Spleen (tissue), 11 donors: ENCODE measurements at regions not wholly inside any gene's neighbourhood (a gene's known extent, or its start where the extent isn't known, plus 50 kb on each side); places are given as distances from the start of the nearest gene placed in this dataset.

Experiments used
- DNase-seq: peaks from one replicate; pipeline ENCODE4 v3.0.0-alpha.2; 2020
- H3K27ac ChIP-seq, 8 donors: fragments of 200-600 bp; sonication (generic) in 7 of 8; 1 replicate in 4 of 8; 2 replicates in 4 of 8; pipeline versions ENCODE4 v1.5.0 to v1.8.0; 2016 to 2021; ENCODE audit warnings: inconsistent platforms in 4 of 8, mild to moderate bottlenecking in 4 of 8, moderate library complexity in 1 of 8
- H3K27me3 ChIP-seq, 7 donors: fragments of 200-600 bp; sonication (generic) in 6 of 7; replicated peaks in 1 of 7; 1 replicate in 4 of 7; 2 replicates in 3 of 7; pipeline versions ENCODE4 v1.5.0 to v1.8.0; 2016 to 2021; ENCODE audit warnings: inconsistent platforms in 3 of 7, mild to moderate bottlenecking in 1 of 7
- H3K36me3 ChIP-seq, 6 donors: fragments of 200-600 bp; sonication (generic) in 5 of 6; 1 replicate in 4 of 6; 2 replicates in 2 of 6; pipeline versions ENCODE4 v1.5.0 to v1.8.0; 2016 to 2021; ENCODE audit warnings: inconsistent platforms in 2 of 6
- H3K4me1 ChIP-seq, 6 donors: fragments of 200-600 bp; sonication (generic) in 5 of 6; 1 replicate in 3 of 6; 2 replicates in 3 of 6; pipeline versions ENCODE4 v1.5.0 to v1.8.0; 2016 to 2021; ENCODE audit warnings: inconsistent platforms in 3 of 6
- H3K4me3 ChIP-seq, 8 donors: fragments of 200-600 bp; sonication (generic) in 7 of 8; 1 replicate in 4 of 8; 2 replicates in 4 of 8; pipeline versions ENCODE4 v1.5.0 to v1.8.0; 2016 to 2021; ENCODE audit warnings: inconsistent platforms in 4 of 8, mild to moderate bottlenecking in 4 of 8, moderate library complexity in 2 of 8
- H3K9me3 ChIP-seq, 8 donors: fragments of 200-600 bp; sonication (generic) in 7 of 8; 1 replicate in 4 of 8; 2 replicates in 4 of 8; pipeline versions ENCODE4 v1.5.0 to v1.8.0; 2016 to 2021; ENCODE audit warnings: inconsistent platforms in 4 of 8
- POLR2A ChIP-seq, 3 donors: fragments of 450-650 bp; IDR thresholded peaks; one replicate each; pipeline ENCODE4 v1.5.1; 2017; ENCODE audit warnings: antibody characterized with exemption in 3 of 3, mild to moderate bottlenecking in 1 of 3
- POLR2AphosphoS5 ChIP-seq, 3 donors: sonication (generic); formaldehyde crosslinking; IDR thresholded peaks; one replicate each; pipeline ENCODE4 v1.5.1; 2017; ENCODE audit warnings: antibody characterized with exemption in 3 of 3
- WGBS, 5 donors: extraction: QIAGEN DNeasy Blood & Tissue Kit in 3 of 5; methylation state at CpG; one replicate each; pipeline versions ENCODE4 v1.1.5 to v1.1.7; 2013 to 2018; 5-methylcytosine and 5-hydroxymethylcytosine counted together
- intact Hi-C: fragments of 100-400 bp; cut with DNase I; formaldehyde crosslinking; loops from one replicate; pipeline ENCODE4 v1.15.0; 2023; ENCODE audit warnings: low total_unique reads
- TF ChIP-seq, protein P1 (sequence below), 11 experiments: fragments of 200-600 bp in 7 of 11; fragments of 450-650 bp in 4 of 11; sonication (generic) in 4 of 11; IDR thresholded peaks in 8 of 11; conservative IDR thresholded peaks in 3 of 11; 1 replicate in 7 of 11; 2 replicates in 4 of 11; pipeline versions ENCODE4 v1.4.0 to v1.8.0; 2016 to 2021; ENCODE audit warnings: antibody characterized with exemption in 11 of 11, inconsistent platforms in 4 of 11, mild to moderate bottlenecking in 1 of 11
- donor health status: healthy with polysubstance abuse.
- donor health status: DM: no; HTN: no; CAD: no; lungs with moderate emphysema.
- donor health status: DM: no; HTN: no; CAD: no.
- donor health status: Bipolar disorder and iron deficiency.
- donor health status: healthy.
- donor health status: DM: no; HTN: no; CAD: no.
- donor health status: DM: yes; HTN: yes; CAD: no.

DNA sequence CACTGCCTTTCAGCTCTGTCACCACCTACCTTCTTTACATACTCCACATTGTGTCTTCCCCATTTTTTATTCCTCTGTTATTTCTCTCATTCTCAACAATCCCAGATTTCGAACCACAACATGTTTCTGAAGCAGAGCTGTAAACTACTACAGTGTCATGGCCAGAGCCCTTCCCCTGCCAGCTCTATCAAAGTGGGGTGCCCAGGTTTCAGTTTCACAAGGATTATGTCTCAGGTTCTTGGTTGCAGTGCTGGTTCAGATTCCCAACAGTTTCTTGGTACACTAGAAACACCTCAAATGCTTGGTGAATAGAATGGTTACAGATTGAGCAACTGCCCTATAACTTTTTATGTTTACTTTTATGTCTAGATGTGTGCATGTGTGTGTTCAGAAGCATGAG is 172.7 kb upstream of the MTNR1B start:
- no peak overlapping the region for H3K4me3 ChIP-seq
- intact Hi-C loops: no loop called here
- DNase-seq: no peak
- H3K27me3 ChIP-seq: no peaks in the 10 kb centered on the region
- H3K27ac ChIP-seq: no peak overlapping the region
- no peaks in the 10 kb centered on the region for H3K36me3 ChIP-seq
- peaks cover 0 to 8% (median 0%) of the 10 kb centered on the region in 8 donors for H3K9me3 ChIP-seq
- no peaks in the 10 kb centered on the region for H3K4me1 ChIP-seq
- 76 to 85% (median 78%) methylated on average over 1 of the region's 1 CpG for WGBS, 5 donors
- TF ChIP-seq POLR2AphosphoS5 (IDR thresholded peaks at IDR 0.05): no peak
- TF ChIP-seq POLR2A (IDR thresholded peaks at IDR 0.05): no peak
- TF ChIP-seq, protein P1, sequence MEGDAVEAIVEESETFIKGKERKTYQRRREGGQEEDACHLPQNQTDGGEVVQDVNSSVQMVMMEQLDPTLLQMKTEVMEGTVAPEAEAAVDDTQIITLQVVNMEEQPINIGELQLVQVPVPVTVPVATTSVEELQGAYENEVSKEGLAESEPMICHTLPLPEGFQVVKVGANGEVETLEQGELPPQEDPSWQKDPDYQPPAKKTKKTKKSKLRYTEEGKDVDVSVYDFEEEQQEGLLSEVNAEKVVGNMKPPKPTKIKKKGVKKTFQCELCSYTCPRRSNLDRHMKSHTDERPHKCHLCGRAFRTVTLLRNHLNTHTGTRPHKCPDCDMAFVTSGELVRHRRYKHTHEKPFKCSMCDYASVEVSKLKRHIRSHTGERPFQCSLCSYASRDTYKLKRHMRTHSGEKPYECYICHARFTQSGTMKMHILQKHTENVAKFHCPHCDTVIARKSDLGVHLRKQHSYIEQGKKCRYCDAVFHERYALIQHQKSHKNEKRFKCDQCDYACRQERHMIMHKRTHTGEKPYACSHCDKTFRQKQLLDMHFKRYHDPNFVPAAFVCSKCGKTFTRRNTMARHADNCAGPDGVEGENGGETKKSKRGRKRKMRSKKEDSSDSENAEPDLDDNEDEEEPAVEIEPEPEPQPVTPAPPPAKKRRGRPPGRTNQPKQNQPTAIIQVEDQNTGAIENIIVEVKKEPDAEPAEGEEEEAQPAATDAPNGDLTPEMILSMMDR (IDR thresholded peaks at IDR 0.05 in 8 of 11, conservative IDR thresholded peaks at IDR 0.05 in 3 of 11): no peak

DNA sequence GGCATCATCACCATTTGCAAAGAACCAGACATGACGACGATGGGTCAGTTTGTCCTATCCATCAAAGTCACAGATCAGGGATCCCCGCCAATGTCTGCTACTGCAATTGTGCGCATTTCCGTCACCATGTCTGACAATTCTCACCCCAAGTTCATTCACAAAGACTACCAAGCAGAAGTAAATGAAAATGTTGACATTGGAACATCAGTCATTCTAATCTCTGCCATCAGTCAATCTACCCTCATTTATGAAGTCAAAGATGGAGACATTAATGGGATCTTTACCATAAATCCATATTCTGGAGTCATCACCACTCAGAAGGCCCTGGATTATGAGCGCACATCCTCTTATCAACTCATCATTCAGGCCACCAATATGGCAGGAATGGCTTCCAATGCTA is 171.6 kb upstream of the MTNR1B start:
- TF ChIP-seq, protein P1 (IDR thresholded peaks at IDR 0.05 in 8 of 11, conservative IDR thresholded peaks at IDR 0.05 in 3 of 11): no peak
- TF ChIP-seq POLR2AphosphoS5 (IDR thresholded peaks at IDR 0.05) (no peak), POLR2A (IDR thresholded peaks at IDR 0.05) (no peak)
- H3K4me3 ChIP-seq: no peak overlapping the region
- intact Hi-C loops: no loop called here
- WGBS, 5 donors: 92 to 97% (median 96%) methylated on average over 6 of the region's 6 CpGs
- no peak for DNase-seq
- H3K9me3 ChIP-seq: peaks cover 0 to 8% (median 0%) of the 10 kb centered on the region in 8 donors
- H3K4me1 ChIP-seq: no peaks in the 10 kb centered on the region
- H3K27ac ChIP-seq: no peak overlapping the region
- no peaks in the 10 kb centered on the region for H3K27me3 ChIP-seq
- no peaks in the 10 kb centered on the region for H3K36me3 ChIP-seq

DNA sequence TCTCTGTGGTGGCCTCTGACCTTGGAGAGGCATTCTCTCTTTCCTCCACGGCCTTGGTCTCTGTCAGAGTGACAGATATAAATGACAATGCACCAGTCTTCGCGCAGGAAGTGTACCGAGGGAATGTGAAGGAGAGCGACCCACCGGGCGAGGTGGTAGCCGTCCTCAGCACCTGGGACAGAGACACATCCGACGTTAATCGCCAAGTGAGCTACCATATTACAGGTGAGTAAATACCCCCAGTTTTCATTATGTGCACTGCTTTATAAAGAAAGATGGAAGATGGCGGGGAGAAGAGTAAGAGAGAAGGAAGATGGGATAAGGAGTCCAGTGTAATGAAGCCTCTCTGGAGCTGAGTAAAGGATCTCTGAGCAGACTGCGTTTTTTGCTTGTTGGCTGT is 167.8 kb upstream of the MTNR1B start:
- Histone ChIP-seq H3K4me1 (no peaks in the 10 kb centered on the region), H3K36me3 (no peaks in the 10 kb centered on the region), H3K27me3 (no peaks in the 10 kb centered on the region), H3K9me3 (peaks cover 0 to 8% (median 0%) of the 10 kb centered on the region in 8 donors), H3K4me3 (no peak overlapping the region), H3K27ac (no peak overlapping the region)
- WGBS, 5 donors: 80 to 90% (median 86%) methylated on average over 13 of the region's 13 CpGs
- no peak for DNase-seq
- intact Hi-C loops: no loop called here
- TF ChIP-seq POLR2AphosphoS5 (IDR thresholded peaks at IDR 0.05) (no peak), POLR2A (IDR thresholded peaks at IDR 0.05) (no peak)
- TF ChIP-seq, protein P1 (IDR thresholded peaks at IDR 0.05 in 8 of 11, conservative IDR thresholded peaks at IDR 0.05 in 3 of 11): no peak

DNA sequence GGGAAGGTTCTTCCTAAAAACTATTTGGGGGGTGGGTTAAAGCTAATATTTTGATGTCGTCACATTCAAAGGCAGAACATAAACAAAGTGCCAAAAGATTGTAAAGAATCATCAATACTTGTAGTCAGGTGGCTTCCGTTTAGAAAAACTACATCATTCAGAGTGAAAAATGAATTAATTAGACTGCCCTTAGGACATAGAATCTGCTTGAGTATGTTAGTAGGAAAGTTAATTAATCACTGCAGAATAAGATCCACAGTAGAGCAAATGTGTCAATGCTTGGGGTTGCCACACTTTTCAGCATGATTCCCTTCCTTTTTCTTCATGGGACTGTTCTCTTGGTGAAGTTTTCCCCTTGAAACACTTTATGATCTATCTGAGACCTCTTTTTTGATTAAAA is 166.8 kb upstream of the MTNR1B start:
- H3K27me3 ChIP-seq: no peaks in the 10 kb centered on the region
- TF ChIP-seq, protein P1 (IDR thresholded peaks at IDR 0.05 in 8 of 11, conservative IDR thresholded peaks at IDR 0.05 in 3 of 11): no peak
- TF ChIP-seq POLR2A (IDR thresholded peaks at IDR 0.05) (no peak), POLR2AphosphoS5 (IDR thresholded peaks at IDR 0.05) (no peak)
- H3K4me3 ChIP-seq: no peak overlapping the region
- intact Hi-C loops: no loop called here
- H3K36me3 ChIP-seq: no peaks in the 10 kb centered on the region
- no peak for DNase-seq
- peaks cover 0 to 8% (median 0%) of the 10 kb centered on the region in 8 donors for H3K9me3 ChIP-seq
- WGBS, 5 donors: 83 to 98% (median 88%) methylated on average over 2 of the region's 2 CpGs
- H3K27ac ChIP-seq: no peak overlapping the region
- no peaks in the 10 kb centered on the region for H3K4me1 ChIP-seq
